Epithelial cell of proximal tubule (primary cell): ENCODE measurements at regions not wholly inside any gene's neighbourhood (a gene's known extent, or its start where the extent isn't known, plus 50 kb on each side); places are given as distances from the start of the nearest gene placed in this dataset.

Source experiments
- DNase-seq: peaks from one replicate; pipeline ENCODE4 v3.0.0-alpha.2; 2011; ENCODE audit warnings: low read depth
- H3K4me3 ChIP-seq: 2 replicates; pipeline ENCODE4 v1.5.1; 2011; ENCODE audit warnings: low read depth, mild to moderate bottlenecking, low read length
- TF ChIP-seq, protein P1 (sequence below): conservative IDR thresholded peaks from 2 replicates; pipeline ENCODE4 v1.5.1; 2012; ENCODE audit warnings: low read depth, mild to moderate bottlenecking, low read length

DNA sequence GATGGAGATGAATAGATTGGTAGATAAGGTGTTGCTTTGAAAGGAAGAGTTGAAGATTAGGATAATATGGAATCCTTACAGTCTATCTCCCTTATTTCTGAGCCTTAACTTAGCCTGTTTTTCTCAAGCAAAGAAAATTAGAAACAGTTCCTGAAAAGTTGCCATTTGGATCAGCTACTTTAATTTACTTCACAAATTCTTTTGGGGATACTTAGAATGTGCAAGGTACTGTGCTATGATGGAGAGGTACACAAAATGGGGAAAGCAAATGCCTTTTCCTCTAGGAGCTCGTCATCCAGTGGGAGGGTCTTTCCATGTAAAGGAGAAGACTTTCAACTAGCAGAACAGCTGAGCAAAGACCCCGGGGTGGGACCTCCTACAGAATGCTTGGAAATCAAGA lies 51.1 kb upstream of the SMARCA2 start:
- TF ChIP-seq, protein P1, sequence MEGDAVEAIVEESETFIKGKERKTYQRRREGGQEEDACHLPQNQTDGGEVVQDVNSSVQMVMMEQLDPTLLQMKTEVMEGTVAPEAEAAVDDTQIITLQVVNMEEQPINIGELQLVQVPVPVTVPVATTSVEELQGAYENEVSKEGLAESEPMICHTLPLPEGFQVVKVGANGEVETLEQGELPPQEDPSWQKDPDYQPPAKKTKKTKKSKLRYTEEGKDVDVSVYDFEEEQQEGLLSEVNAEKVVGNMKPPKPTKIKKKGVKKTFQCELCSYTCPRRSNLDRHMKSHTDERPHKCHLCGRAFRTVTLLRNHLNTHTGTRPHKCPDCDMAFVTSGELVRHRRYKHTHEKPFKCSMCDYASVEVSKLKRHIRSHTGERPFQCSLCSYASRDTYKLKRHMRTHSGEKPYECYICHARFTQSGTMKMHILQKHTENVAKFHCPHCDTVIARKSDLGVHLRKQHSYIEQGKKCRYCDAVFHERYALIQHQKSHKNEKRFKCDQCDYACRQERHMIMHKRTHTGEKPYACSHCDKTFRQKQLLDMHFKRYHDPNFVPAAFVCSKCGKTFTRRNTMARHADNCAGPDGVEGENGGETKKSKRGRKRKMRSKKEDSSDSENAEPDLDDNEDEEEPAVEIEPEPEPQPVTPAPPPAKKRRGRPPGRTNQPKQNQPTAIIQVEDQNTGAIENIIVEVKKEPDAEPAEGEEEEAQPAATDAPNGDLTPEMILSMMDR: no peak
- no peak for DNase-seq
- H3K4me3 ChIP-seq: no peak overlapping the region
